ENCODE measurements at regions not wholly inside any gene's neighbourhood (a gene's known extent, or its start where the extent isn't known, plus 50 kb on each side); places are given as distances from the start of the nearest gene placed in this dataset.

- Mint-ChIP-seq H3K4me3 (no peak overlapping the region), H3K27ac (no peak overlapping the region), H3K4me1 (no peaks in the 10 kb centered on the region), H3K9me3 (peaks cover 7% of the 10 kb centered on the region), H3K27me3 (peaks cover 16% of the 10 kb centered on the region), H3K36me3 (no peaks in the 10 kb centered on the region)
- no peak for ATAC-seq
Observed at GRCh38 chr9:88791105-88791805, 200.0 kb upstream of the S1PR3 start.

GRCh38 chr9:88792502-88792901 is 198.8 kb upstream of the S1PR3 start:
- Mint-ChIP-seq H3K4me3 (no peak overlapping the region), H3K27ac (no peak overlapping the region), H3K9me3 (peaks cover 14% of the 10 kb centered on the region), H3K36me3 (no peaks in the 10 kb centered on the region), H3K27me3 (peaks cover 13% of the 10 kb centered on the region), H3K4me1 (no peaks in the 10 kb centered on the region)
- no peak for ATAC-seq

GRCh38 chr9:88794100-88794499 is 197.2 kb upstream of the S1PR3 start:
- no peak for ATAC-seq
- H3K9me3 Mint-ChIP-seq: peaks cover 14% of the 10 kb centered on the region

GRCh38 chr9:88796947-88797346 is 194.3 kb upstream of the S1PR3 start:
- ATAC-seq: no peak
- Mint-ChIP-seq H3K27ac (no peak overlapping the region), H3K9me3 (peaks cover 14% of the 10 kb centered on the region), H3K4me1 (no peaks in the 10 kb centered on the region), H3K4me3 (no peak overlapping the region), H3K27me3 (peaks cover 13% of the 10 kb centered on the region), H3K36me3 (no peaks in the 10 kb centered on the region)

More at GRCh38 chr9:88794100-88794499, 197.2 kb upstream of the S1PR3 start:
- Mint-ChIP-seq H3K4me3 (no peak overlapping the region), H3K27me3 (no peaks in the 10 kb centered on the region), H3K4me1 (no peaks in the 10 kb centered on the region), H3K36me3 (no peaks in the 10 kb centered on the region), H3K27ac (no peak overlapping the region)

GRCh38 chr9:88798476-88798875 is 192.8 kb upstream of the S1PR3 start:
- ATAC-seq: no peak
- Mint-ChIP-seq H3K9me3 (peaks cover 14% of the 10 kb centered on the region), H3K27ac (no peak overlapping the region), H3K4me3 (no peak overlapping the region), H3K4me1 (no peaks in the 10 kb centered on the region), H3K36me3 (no peaks in the 10 kb centered on the region), H3K27me3 (peaks cover 13% of the 10 kb centered on the region)

GRCh38 chr9:88799541-88800328 is 191.5 kb upstream of the S1PR3 start:
- H3K27ac Mint-ChIP-seq: no peak overlapping the region
- peaks cover 14% of the 10 kb centered on the region for H3K9me3 Mint-ChIP-seq
- ATAC-seq: no peak
- peaks cover 8% of the 10 kb centered on the region for H3K4me1 Mint-ChIP-seq
- H3K27me3 Mint-ChIP-seq: peaks cover 13% of the 10 kb centered on the region
- no peak overlapping the region for H3K4me3 Mint-ChIP-seq
- H3K36me3 Mint-ChIP-seq: no peaks in the 10 kb centered on the region

GRCh38 chr9:88800329-88800682 is 191.0 kb upstream of the S1PR3 start:
- Mint-ChIP-seq H3K4me3 (no peak overlapping the region), H3K9me3 (peaks cover 12% of the 10 kb centered on the region), H3K27me3 (peaks cover 13% of the 10 kb centered on the region), H3K27ac (no peak overlapping the region), H3K36me3 (no peaks in the 10 kb centered on the region), H3K4me1 (peaks cover 8% of the 10 kb centered on the region)
- no peak for ATAC-seq

GRCh38 chr9:88801214-88801796 is 190.0 kb upstream of the S1PR3 start:
- ATAC-seq: no peak
- Mint-ChIP-seq H3K27ac (no peak overlapping the region), H3K9me3 (peaks cover 7% of the 10 kb centered on the region), H3K4me3 (no peak overlapping the region), H3K27me3 (peaks cover 13% of the 10 kb centered on the region), H3K4me1 (peaks cover 8% of the 10 kb centered on the region), H3K36me3 (no peaks in the 10 kb centered on the region)

GRCh38 chr9:88802533-88802932 is 188.7 kb upstream of the S1PR3 start:
- ATAC-seq: no peak
- H3K36me3 Mint-ChIP-seq: no peaks in the 10 kb centered on the region
- H3K27me3 Mint-ChIP-seq: peaks cover 13% of the 10 kb centered on the region
- no peak overlapping the region for H3K27ac Mint-ChIP-seq
- no peak overlapping the region for H3K4me3 Mint-ChIP-seq
- H3K4me1 Mint-ChIP-seq: peaks cover 8% of the 10 kb centered on the region
- peaks cover under 1% of the 10 kb centered on the region for H3K9me3 Mint-ChIP-seq

- Mint-ChIP-seq H3K36me3 (no peaks in the 10 kb centered on the region), H3K27ac (no peak overlapping the region), H3K9me3 (no peaks in the 10 kb centered on the region), H3K4me3 (no peak overlapping the region), H3K4me1 (peaks cover 8% of the 10 kb centered on the region), H3K27me3 (peaks cover 13% of the 10 kb centered on the region)
- no peak for ATAC-seq
Observed at GRCh38 chr9:88803546-88804253, 187.6 kb upstream of the S1PR3 start.

- Mint-ChIP-seq H3K9me3 (no peaks in the 10 kb centered on the region), H3K4me3 (no peak overlapping the region), H3K4me1 (peaks cover 8% of the 10 kb centered on the region), H3K36me3 (no peaks in the 10 kb centered on the region), H3K27me3 (peaks cover 13% of the 10 kb centered on the region), H3K27ac (no peak overlapping the region)
- no peak for ATAC-seq
Observed at GRCh38 chr9:88804254-88804596, 187.0 kb upstream of the S1PR3 start.

- no peak overlapping the region for H3K4me3 Mint-ChIP-seq
- no peak for ATAC-seq
- peaks cover 6% of the 10 kb centered on the region for H3K27me3 Mint-ChIP-seq
- no peaks in the 10 kb centered on the region for H3K36me3 Mint-ChIP-seq
- no peak overlapping the region for H3K27ac Mint-ChIP-seq
- H3K4me1 Mint-ChIP-seq: peaks cover 8% of the 10 kb centered on the region
- no peaks in the 10 kb centered on the region for H3K9me3 Mint-ChIP-seq
Observed at GRCh38 chr9:88805217-88805943, 185.9 kb upstream of the S1PR3 start.

- peaks cover 13% of the 10 kb centered on the region for H3K27me3 Mint-ChIP-seq
- H3K4me1 Mint-ChIP-seq: peaks cover 8% of the 10 kb centered on the region
Observed at GRCh38 chr9:88807426-88807825, 183.8 kb upstream of the S1PR3 start.

GRCh38 chr9:88808019-88808656 is 183.1 kb upstream of the S1PR3 start:
- Mint-ChIP-seq H3K4me1 (peaks cover 8% of the 10 kb centered on the region), H3K36me3 (no peaks in the 10 kb centered on the region), H3K27ac (no peak overlapping the region), H3K4me3 (no peak overlapping the region), H3K27me3 (peaks cover 13% of the 10 kb centered on the region), H3K9me3 (no peaks in the 10 kb centered on the region)
- ATAC-seq: no peak

More at GRCh38 chr9:88807426-88807825, 183.8 kb upstream of the S1PR3 start:
- no peak overlapping the region for H3K27ac Mint-ChIP-seq
- H3K4me3 Mint-ChIP-seq: no peak overlapping the region
- no peak for ATAC-seq
- no peaks in the 10 kb centered on the region for H3K36me3 Mint-ChIP-seq
- H3K9me3 Mint-ChIP-seq: no peaks in the 10 kb centered on the region

All from stimulated activated memory B cell treated with anti-CD40 and anti-IgM and Interleukin-4, amounts not matched to agents 10 μg/mL and 1 μg/mL and 100 μg/mL, for 72 hours (primary cell).